ENCODE measurements at regions not wholly inside any gene's neighbourhood (a gene's known extent, or its start where the extent isn't known, plus 50 kb on each side); places are given as distances from the start of the nearest gene placed in this dataset.

DNA sequence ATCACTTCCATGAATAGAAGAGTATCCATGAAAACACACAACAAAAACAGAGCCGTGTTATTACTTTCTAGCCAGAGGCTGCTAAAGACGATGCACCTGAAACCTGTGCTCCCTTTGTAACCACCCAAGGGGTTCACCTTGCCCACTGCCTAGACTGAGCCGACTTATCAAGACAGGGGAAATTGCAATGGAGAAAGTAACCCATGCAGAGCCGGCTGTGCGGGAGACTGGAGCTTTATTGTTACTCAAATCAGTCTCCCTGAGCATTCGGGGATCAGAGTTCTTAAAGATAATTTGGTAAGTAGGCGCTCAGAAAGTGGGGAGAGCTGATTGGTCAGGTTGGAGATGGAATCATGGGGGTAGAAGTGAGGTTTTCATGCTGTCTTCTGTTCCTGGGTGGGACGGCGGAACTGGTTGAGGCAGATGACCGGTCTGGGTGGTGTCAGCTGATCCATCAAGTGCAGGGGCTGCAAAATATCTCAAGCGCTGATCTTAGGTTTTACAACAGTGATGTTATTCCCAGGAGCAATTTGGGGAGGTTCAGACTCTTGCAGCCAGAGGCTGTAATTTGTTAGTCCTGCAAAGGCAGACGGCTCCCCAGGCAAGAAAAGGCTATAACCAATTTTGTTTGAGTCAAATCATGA is 366.6 kb downstream of the PREX1 start:
- DNase-seq (ENCODE audit: extremely low spot score), result no peak
- ChIA-PET CTCF (no interaction called here), POLR2A (no interaction called here)
- TF ChIP-seq BHLHE40 (IDR thresholded peaks at IDR 0.05; ENCODE audit: borderline replicate concordance) (no peak), HDGF (IDR thresholded peaks at IDR 0.05; ENCODE audit: borderline replicate concordance) (no peak), LEF1 (IDR thresholded peaks at IDR 0.05; ENCODE audit: borderline replicate concordance) (no peak), FOXK2 (IDR thresholded peaks at IDR 0.05) (no peak), L3MBTL2 (conservative IDR thresholded peaks at IDR 0.05) (no peak), ELF4 (IDR thresholded peaks at IDR 0.05) (no peak), ZNF384 (IDR thresholded peaks at IDR 0.05) (no peak), SUZ12 (IDR thresholded peaks at IDR 0.05) (no peak), TARDBP (IDR thresholded peaks at IDR 0.05) (no peak), ARNT (IDR thresholded peaks at IDR 0.05) (no peak), CTBP1 (IDR thresholded peaks at IDR 0.05; ENCODE audit: borderline replicate concordance) (no peak)
- TF ChIP-seq, protein P1, sequence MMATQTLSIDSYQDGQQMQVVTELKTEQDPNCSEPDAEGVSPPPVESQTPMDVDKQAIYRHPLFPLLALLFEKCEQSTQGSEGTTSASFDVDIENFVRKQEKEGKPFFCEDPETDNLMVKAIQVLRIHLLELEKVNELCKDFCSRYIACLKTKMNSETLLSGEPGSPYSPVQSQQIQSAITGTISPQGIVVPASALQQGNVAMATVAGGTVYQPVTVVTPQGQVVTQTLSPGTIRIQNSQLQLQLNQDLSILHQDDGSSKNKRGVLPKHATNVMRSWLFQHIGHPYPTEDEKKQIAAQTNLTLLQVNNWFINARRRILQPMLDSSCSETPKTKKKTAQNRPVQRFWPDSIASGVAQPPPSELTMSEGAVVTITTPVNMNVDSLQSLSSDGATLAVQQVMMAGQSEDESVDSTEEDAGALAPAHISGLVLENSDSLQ (IDR thresholded peaks at IDR 0.05), result no peak

DNA sequence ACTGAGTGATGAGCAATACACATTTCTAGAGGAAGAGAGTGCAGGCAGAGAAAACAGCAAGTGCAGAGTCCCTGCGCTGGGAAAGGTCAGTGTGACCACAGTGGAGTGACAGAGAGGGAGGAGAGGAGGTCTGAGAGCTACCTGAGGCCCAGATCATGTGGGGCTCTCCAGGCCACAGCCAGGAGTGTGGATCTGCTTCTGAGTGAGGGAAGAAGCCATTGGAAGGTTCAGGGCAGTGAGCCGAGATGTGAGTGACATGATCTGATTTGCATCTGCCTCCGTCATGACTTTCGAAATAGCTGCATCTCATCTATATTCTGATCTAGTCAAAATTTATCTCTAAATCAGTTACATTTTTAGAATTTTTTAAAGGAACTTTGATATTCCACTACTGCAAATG is 367.1 kb downstream of the PREX1 start:
- POLR2A ChIA-PET, result no interaction called here
- TF ChIP-seq TARDBP (IDR thresholded peaks at IDR 0.05) (no peak), FOXM1 (IDR thresholded peaks at IDR 0.05; ENCODE audit: borderline replicate concordance) (no peak), ARNT (IDR thresholded peaks at IDR 0.05) (no peak), HDGF (IDR thresholded peaks at IDR 0.05; ENCODE audit: borderline replicate concordance) (no peak), L3MBTL2 (conservative IDR thresholded peaks at IDR 0.05) (no peak), BHLHE40 (IDR thresholded peaks at IDR 0.05; ENCODE audit: borderline replicate concordance) (no peak), NFRKB (IDR thresholded peaks at IDR 0.05) (no peak), CTBP1 (IDR thresholded peaks at IDR 0.05; ENCODE audit: borderline replicate concordance) (no peak), SP1 (IDR thresholded peaks at IDR 0.05) (no peak), LEF1 (IDR thresholded peaks at IDR 0.05; ENCODE audit: borderline replicate concordance) (no peak), SUZ12 (IDR thresholded peaks at IDR 0.05) (no peak), FOXA1 (IDR thresholded peaks at IDR 0.05) (no peak), ELF4 (IDR thresholded peaks at IDR 0.05) (no peak), ZNF384 (IDR thresholded peaks at IDR 0.05) (no peak), FOXK2 (IDR thresholded peaks at IDR 0.05) (no peak)
- TF ChIP-seq, protein P1 (IDR thresholded peaks at IDR 0.05), result no peak
- CTCF ChIA-PET, result no interaction called here
- no peak for DNase-seq (ENCODE audit: extremely low spot score)

DNA sequence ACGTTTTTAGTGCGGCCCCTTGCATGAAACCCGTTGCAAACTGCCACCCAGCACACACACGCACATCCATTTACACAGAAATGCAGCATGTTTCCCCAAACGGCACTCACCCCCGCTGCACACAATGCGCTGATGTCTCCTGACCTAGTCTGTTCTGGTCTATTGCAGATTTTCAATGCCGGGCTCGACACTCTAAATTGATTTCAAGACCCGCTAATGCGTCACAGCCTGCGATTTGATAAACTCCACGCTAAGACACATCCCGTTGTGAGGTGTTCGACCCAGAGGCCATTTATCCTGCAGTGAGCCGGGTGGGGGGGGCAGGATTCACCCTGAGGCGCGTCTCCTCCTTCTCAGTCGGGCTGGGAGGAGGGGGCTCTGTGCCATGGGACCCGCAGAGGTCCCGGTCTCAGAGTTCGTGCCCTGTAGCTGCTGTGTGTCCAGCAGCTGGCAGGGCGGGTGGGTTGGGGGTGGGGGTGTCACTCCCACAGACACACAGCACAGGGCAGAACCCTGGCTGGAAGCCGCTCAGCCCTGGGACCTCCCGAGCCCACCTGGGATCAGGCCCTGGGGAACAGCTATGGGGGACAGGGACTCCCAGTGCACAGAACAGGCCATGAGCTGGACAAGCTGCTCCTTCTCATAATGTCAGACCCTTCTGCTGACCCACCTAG is 367.9 kb downstream of the PREX1 start:
- POLR2A ChIA-PET, result no interaction called here
- no peak for DNase-seq (ENCODE audit: extremely low spot score)
- CTCF ChIA-PET, result no interaction called here
- no peak for TF ChIP-seq HDGF (IDR thresholded peaks at IDR 0.05; ENCODE audit: borderline replicate concordance)
- TF ChIP-seq BHLHE40 (IDR thresholded peaks at IDR 0.05; ENCODE audit: borderline replicate concordance), result no peak
- no peak for TF ChIP-seq LEF1 (IDR thresholded peaks at IDR 0.05; ENCODE audit: borderline replicate concordance)
- TF ChIP-seq FOXK2 (IDR thresholded peaks at IDR 0.05), result no peak
- TF ChIP-seq, protein P1 (IDR thresholded peaks at IDR 0.05), result no peak
- TF ChIP-seq ARNT (IDR thresholded peaks at IDR 0.05), result no peak
- TF ChIP-seq ELF4 (IDR thresholded peaks at IDR 0.05), result no peak
- TF ChIP-seq FOXM1 (IDR thresholded peaks at IDR 0.05; ENCODE audit: borderline replicate concordance), result no peak

DNA sequence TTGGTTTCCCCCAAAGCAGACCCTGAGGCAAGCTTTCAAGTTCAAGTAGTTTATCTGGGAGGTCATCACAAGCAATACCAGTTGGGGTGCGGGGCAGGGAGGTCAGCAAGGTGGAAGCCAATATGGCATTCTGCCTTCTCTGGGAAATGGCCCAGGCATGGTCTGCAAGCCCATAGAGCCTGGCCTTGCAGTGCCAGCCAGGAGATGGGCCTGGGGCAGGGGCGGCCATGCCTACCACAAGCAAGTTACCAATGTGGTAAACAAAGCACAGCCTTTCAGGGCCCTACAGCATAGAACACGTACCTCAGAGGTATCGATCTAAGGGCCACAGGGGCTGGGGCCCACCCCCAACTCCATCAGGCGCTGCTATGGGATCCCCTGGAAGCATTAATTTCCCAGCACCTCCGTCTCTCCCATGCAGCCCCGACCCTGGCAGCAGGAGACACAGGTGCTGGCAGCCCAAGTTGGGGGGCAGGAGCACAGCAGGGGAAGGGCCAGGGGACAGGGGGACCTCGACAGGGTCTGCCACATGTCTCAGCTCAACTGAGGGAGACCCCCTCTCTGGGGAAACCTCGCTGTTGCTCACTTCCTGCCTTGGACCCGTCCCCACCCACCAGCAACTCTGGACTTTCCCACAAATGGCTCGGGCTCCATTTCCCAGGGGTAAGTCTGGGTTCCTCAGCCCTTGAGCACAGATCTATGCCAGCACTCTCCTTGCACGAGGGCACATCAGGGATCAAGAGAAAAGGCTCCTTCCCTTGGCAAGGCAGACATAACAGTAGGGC is 369.0 kb downstream of the PREX1 start:
- CTCF ChIA-PET, result no interaction called here

DNA sequence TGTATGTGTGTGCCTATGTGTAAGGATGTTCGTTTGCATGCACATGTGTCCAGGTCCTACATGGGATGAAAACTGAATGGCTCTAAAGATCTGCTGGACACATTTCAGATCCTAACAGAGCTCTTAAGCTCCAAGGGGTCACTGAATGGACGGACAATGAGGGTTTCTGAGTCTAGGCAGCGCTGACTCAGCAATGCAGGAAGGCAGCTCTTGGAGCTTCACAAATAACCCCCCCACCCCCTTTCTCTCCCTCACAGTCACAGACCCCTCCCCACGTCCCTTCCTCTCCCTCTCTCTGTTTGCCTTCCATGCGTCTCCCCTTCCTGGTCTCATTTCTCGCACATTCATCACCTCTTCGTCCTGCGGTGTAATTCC is 369.8 kb downstream of the PREX1 start:
- ChIA-PET CTCF (no interaction called here), POLR2A (no interaction called here)
- DNase-seq (ENCODE audit: extremely low spot score), result no peak
- TF ChIP-seq ARNT (IDR thresholded peaks at IDR 0.05) (no peak), ZNF384 (IDR thresholded peaks at IDR 0.05) (no peak), FOXA1 (IDR thresholded peaks at IDR 0.05) (no peak), ELF4 (IDR thresholded peaks at IDR 0.05) (no peak), BHLHE40 (IDR thresholded peaks at IDR 0.05; ENCODE audit: borderline replicate concordance) (no peak)
- TF ChIP-seq, protein P1 (IDR thresholded peaks at IDR 0.05), result no peak

More for the DNA sequence above, 369.0 kb downstream of the PREX1 start:
- POLR2A ChIA-PET, result no interaction called here
- DNase-seq (ENCODE audit: extremely low spot score), result no peak
- TF ChIP-seq BHLHE40 (IDR thresholded peaks at IDR 0.05; ENCODE audit: borderline replicate concordance) (no peak), ELF4 (IDR thresholded peaks at IDR 0.05) (no peak), SP1 (IDR thresholded peaks at IDR 0.05) (no peak)

Data from HEK293T (cell line).